ENCODE measurements at regions not wholly inside any gene's neighbourhood (a gene's known extent, or its start where the extent isn't known, plus 50 kb on each side); places are given as distances from the start of the nearest gene placed in this dataset.

- TF ChIP-seq CTCF (conservative IDR thresholded peaks at IDR 0.05; ENCODE audit: low read length): no peak
- TF ChIP-seq EZH2phosphoT487 (IDR thresholded peaks at IDR 0.05; ENCODE audit: borderline replicate concordance, low read depth, low read length): no peak
Measured at GRCh38 chr12:124405151-124405550, 110.3 kb downstream of the RFLNA start.

Measured in OCI-LY7 (cell line).